HG03039 (cell line): ENCODE measurements at regions not wholly inside any gene's neighbourhood (a gene's known extent, or its start where the extent isn't known, plus 50 kb on each side); places are given as distances from the start of the nearest gene placed in this dataset.
"Not testable (repeated sequence)": the region's sequence is repeated elsewhere in the genome, so short reads cannot be mapped to it uniquely, and the experiment has no call there.

Source experiments
- ATAC-seq: cut with Tn5 transposase; IDR thresholded peaks from one replicate; pipeline ENCODE4 v1.9.1; 2021; ENCODE audit warnings: mild to moderate bottlenecking, moderate library complexity; ENCODE audit not compliant: unreplicated experiment

GRCh38 chr9:72433616-72434267 lies 68.7 kb upstream of the ZFAND5 start:
- not testable (repeated sequence) for ATAC-seq

GRCh38 chr9:72431036-72431435 lies 66.0 kb upstream of the ZFAND5 start:
- ATAC-seq: no peak

GRCh38 chr9:72428329-72428728 lies 63.3 kb upstream of the ZFAND5 start:
- no peak for ATAC-seq

GRCh38 chr9:72427801-72428200 lies 62.8 kb upstream of the ZFAND5 start:
- no peak for ATAC-seq

GRCh38 chr9:72424131-72424530 lies 59.1 kb upstream of the ZFAND5 start:
- ATAC-seq: no peak

DNA sequence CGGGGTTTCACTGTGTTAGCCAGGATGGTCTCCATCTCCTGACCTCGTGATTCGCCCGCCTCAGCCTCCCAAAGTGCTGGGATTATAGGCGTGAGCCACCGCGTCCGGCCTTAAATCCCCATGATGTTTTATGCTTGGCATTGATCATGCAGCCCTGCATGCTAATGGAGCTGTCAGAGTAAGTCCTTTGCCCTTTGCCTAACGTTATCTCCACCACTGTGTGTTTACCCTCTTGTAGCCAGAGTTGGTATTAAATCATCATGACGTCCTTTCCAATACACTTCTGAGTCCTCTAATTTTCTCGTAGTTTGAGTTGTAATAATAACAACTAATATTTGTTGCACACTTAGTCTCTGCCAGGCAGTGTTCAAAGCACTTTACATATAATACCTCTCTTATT lies 57.2 kb upstream of the ZFAND5 start:
- ATAC-seq: no peak

GRCh38 chr9:72420783-72421182 lies 55.8 kb upstream of the ZFAND5 start:
- ATAC-seq: no peak

GRCh38 chr9:72415948-72416347 lies 50.9 kb upstream of the ZFAND5 start:
- no peak for ATAC-seq

- peak; percentile 83 for ATAC-seq
These were observed 50.2 kb upstream of the ZFAND5 start for GRCh38 chr9:72415163-72415562.
